BLaER1 (cell line): ENCODE measurements at regions not wholly inside any gene's neighbourhood (a gene's known extent, or its start where the extent isn't known, plus 50 kb on each side); places are given as distances from the start of the nearest gene placed in this dataset.

Experiments
- H3K27ac ChIP-seq: shearing (Covaris generic); formaldehyde crosslinking; 2 replicates; pipeline ENCODE4 v1.8.1; 2022
- H3K27me3 ChIP-seq: shearing (Covaris generic); formaldehyde crosslinking; 2 replicates; pipeline ENCODE4 v1.8.1; 2022
- H3K36me3 ChIP-seq: shearing (Covaris generic); formaldehyde crosslinking; 2 replicates; pipeline ENCODE4 v1.8.1; 2022
- H3K4me1 ChIP-seq: shearing (Covaris generic); formaldehyde crosslinking; 2 replicates; pipeline ENCODE4 v1.8.1; 2022
- H3K4me2 ChIP-seq: shearing (Covaris generic); formaldehyde crosslinking; 2 replicates; pipeline ENCODE4 v1.8.1; 2022
- H3K4me3 ChIP-seq: shearing (Covaris generic); formaldehyde crosslinking; 2 replicates; pipeline ENCODE4 v1.8.1; 2022
- H3K9ac ChIP-seq: shearing (Covaris generic); formaldehyde crosslinking; 2 replicates; pipeline ENCODE4 v1.8.1; 2022
- H3K9me3 ChIP-seq: shearing (Covaris generic); formaldehyde crosslinking; 2 replicates; pipeline ENCODE4 v1.8.1; 2022
- H4K20me1 ChIP-seq: shearing (Covaris generic); formaldehyde crosslinking; 2 replicates; pipeline ENCODE4 v1.8.1; 2022
- Cebpa-rat ChIP-seq: shearing (Covaris generic); IDR thresholded peaks from 2 replicates; pipeline ENCODE4 v1.8.1; 2022

- no peak for TF ChIP-seq Cebpa-rat
- peaks cover under 1% of the 10 kb centered on the region; the same call in 1 of the 2 replicates for H3K9me3 ChIP-seq
Observed at GRCh38 chr2:102910724-102911123, 148.9 kb downstream of the TMEM182 start.

GRCh38 chr2:102915128-102915527, 153.3 kb downstream of the TMEM182 start:
- Histone ChIP-seq H3K4me3 (no peak overlapping the region), H3K27me3 (no peaks in the 10 kb centered on the region), H3K9me3 (peaks cover 25% of the 10 kb centered on the region), H4K20me1 (no peaks in the 10 kb centered on the region), H3K4me1 (no peaks in the 10 kb centered on the region), H3K27ac (no peak overlapping the region), H3K36me3 (no peaks in the 10 kb centered on the region), H3K4me2 (no peak overlapping the region), H3K9ac (no peak overlapping the region)
- no peak for TF ChIP-seq Cebpa-rat

More at GRCh38 chr2:102910724-102911123, 148.9 kb downstream of the TMEM182 start:
- Histone ChIP-seq H3K27me3 (no peaks in the 10 kb centered on the region), H3K4me1 (no peaks in the 10 kb centered on the region), H3K36me3 (no peaks in the 10 kb centered on the region), H3K9ac (no peak overlapping the region), H3K4me3 (no peak overlapping the region), H3K4me2 (no peak overlapping the region), H3K27ac (no peak overlapping the region), H4K20me1 (no peaks in the 10 kb centered on the region)

GRCh38 chr2:102922321-102922720, 160.5 kb downstream of the TMEM182 start:
- Histone ChIP-seq H3K27ac (no peak overlapping the region), H3K4me2 (no peak overlapping the region), H3K36me3 (no peaks in the 10 kb centered on the region), H3K9ac (no peak overlapping the region), H3K27me3 (no peaks in the 10 kb centered on the region), H3K9me3 (peaks cover 8% of the 10 kb centered on the region), H3K4me3 (no peak overlapping the region), H3K4me1 (no peaks in the 10 kb centered on the region), H4K20me1 (no peaks in the 10 kb centered on the region)
- no peak for TF ChIP-seq Cebpa-rat

GRCh38 chr2:102925003-102925402, 163.2 kb downstream of the TMEM182 start:
- no peaks in the 10 kb centered on the region for H4K20me1 ChIP-seq
- H3K36me3 ChIP-seq: no peaks in the 10 kb centered on the region
- no peak overlapping the region for H3K4me2 ChIP-seq
- no peaks in the 10 kb centered on the region for H3K4me1 ChIP-seq
- H3K9ac ChIP-seq: no peak overlapping the region
- no peak overlapping the region for H3K27ac ChIP-seq
- H3K27me3 ChIP-seq: no peaks in the 10 kb centered on the region
- H3K9me3 ChIP-seq: no peaks in the 10 kb centered on the region
- TF ChIP-seq Cebpa-rat: no peak
- H3K4me3 ChIP-seq: no peak overlapping the region

GRCh38 chr2:102927854-102928267, 166.0 kb downstream of the TMEM182 start:
- H3K9me3 ChIP-seq: no peaks in the 10 kb centered on the region
- TF ChIP-seq Cebpa-rat: no peak
- H3K4me3 ChIP-seq: no peak overlapping the region
- H3K4me1 ChIP-seq: no peaks in the 10 kb centered on the region
- no peak overlapping the region for H3K9ac ChIP-seq
- H3K27ac ChIP-seq: no peak overlapping the region
- H3K27me3 ChIP-seq: no peaks in the 10 kb centered on the region
- no peaks in the 10 kb centered on the region for H3K36me3 ChIP-seq
- H3K4me2 ChIP-seq: no peak overlapping the region
- H4K20me1 ChIP-seq: no peaks in the 10 kb centered on the region

- no peaks in the 10 kb centered on the region for H3K4me1 ChIP-seq
- H3K36me3 ChIP-seq: no peaks in the 10 kb centered on the region
- no peaks in the 10 kb centered on the region for H4K20me1 ChIP-seq
- no peak overlapping the region for H3K4me3 ChIP-seq
- no peaks in the 10 kb centered on the region for H3K9me3 ChIP-seq
- no peak overlapping the region for H3K27ac ChIP-seq
- no peak overlapping the region for H3K4me2 ChIP-seq
- no peaks in the 10 kb centered on the region for H3K27me3 ChIP-seq
- no peak for TF ChIP-seq Cebpa-rat
- no peak overlapping the region for H3K9ac ChIP-seq
Observed at GRCh38 chr2:102929721-102930120, 167.9 kb downstream of the TMEM182 start.

GRCh38 chr2:102932501-102932900, 170.7 kb downstream of the TMEM182 start:
- H3K9me3 ChIP-seq: no peaks in the 10 kb centered on the region
- no peak overlapping the region for H3K27ac ChIP-seq
- H3K9ac ChIP-seq: no peak overlapping the region
- H3K4me1 ChIP-seq: no peaks in the 10 kb centered on the region
- no peak overlapping the region for H3K4me3 ChIP-seq
- H4K20me1 ChIP-seq: no peaks in the 10 kb centered on the region
- TF ChIP-seq Cebpa-rat: no peak
- no peaks in the 10 kb centered on the region for H3K36me3 ChIP-seq
- no peaks in the 10 kb centered on the region for H3K27me3 ChIP-seq
- H3K4me2 ChIP-seq: no peak overlapping the region

- Histone ChIP-seq H3K4me1 (peaks cover 13% of the 10 kb centered on the region), H4K20me1 (no peaks in the 10 kb centered on the region), H3K4me3 (no peak overlapping the region), H3K36me3 (no peaks in the 10 kb centered on the region), H3K9me3 (peaks cover 9% of the 10 kb centered on the region), H3K27ac (no peak overlapping the region), H3K4me2 (no peak overlapping the region), H3K27me3 (no peaks in the 10 kb centered on the region), H3K9ac (no peak overlapping the region)
- no peak for TF ChIP-seq Cebpa-rat
Observed at GRCh38 chr2:102939207-102939606, 177.4 kb downstream of the TMEM182 start.

GRCh38 chr2:102940684-102941083, 178.9 kb downstream of the TMEM182 start:
- Histone ChIP-seq H3K4me2 (no peak overlapping the region), H3K36me3 (no peaks in the 10 kb centered on the region), H3K9ac (no peak overlapping the region), H3K4me3 (no peak overlapping the region), H4K20me1 (no peaks in the 10 kb centered on the region), H3K27me3 (no peaks in the 10 kb centered on the region), H3K9me3 (peaks cover 9% of the 10 kb centered on the region), H3K27ac (no peak overlapping the region), H3K4me1 (peaks cover 13% of the 10 kb centered on the region)
- no peak for TF ChIP-seq Cebpa-rat

- TF ChIP-seq Cebpa-rat: no peak
- Histone ChIP-seq H4K20me1 (no peaks in the 10 kb centered on the region), H3K9ac (no peak overlapping the region), H3K4me3 (no peak overlapping the region), H3K27ac (no peak overlapping the region), H3K9me3 (peaks cover 9% of the 10 kb centered on the region), H3K27me3 (no peaks in the 10 kb centered on the region), H3K4me2 (peak overlapping the region; percentile 13; the same call in 1 of the 2 replicates), H3K36me3 (no peaks in the 10 kb centered on the region), H3K4me1 (peaks cover 13% of the 10 kb centered on the region)
Observed at GRCh38 chr2:102942107-102942506, 180.3 kb downstream of the TMEM182 start.

- Histone ChIP-seq H3K4me2 (peak overlapping the region; percentile 13; the same call in 1 of the 2 replicates), H4K20me1 (no peaks in the 10 kb centered on the region), H3K27me3 (no peaks in the 10 kb centered on the region), H3K27ac (no peak overlapping the region), H3K36me3 (no peaks in the 10 kb centered on the region), H3K4me3 (no peak overlapping the region), H3K9me3 (peaks cover 9% of the 10 kb centered on the region), H3K4me1 (peaks cover 13% of the 10 kb centered on the region), H3K9ac (no peak overlapping the region)
- no peak for TF ChIP-seq Cebpa-rat
Observed at GRCh38 chr2:102943251-102943650, 181.4 kb downstream of the TMEM182 start.
